ENCODE measurements at regions not wholly inside any gene's neighbourhood (a gene's known extent, or its start where the extent isn't known, plus 50 kb on each side); places are given as distances from the start of the nearest gene placed in this dataset.
"Not testable (repeated sequence)": the region's sequence is repeated elsewhere in the genome, so short reads cannot be mapped to it uniquely, and the experiment has no call there.

DNA sequence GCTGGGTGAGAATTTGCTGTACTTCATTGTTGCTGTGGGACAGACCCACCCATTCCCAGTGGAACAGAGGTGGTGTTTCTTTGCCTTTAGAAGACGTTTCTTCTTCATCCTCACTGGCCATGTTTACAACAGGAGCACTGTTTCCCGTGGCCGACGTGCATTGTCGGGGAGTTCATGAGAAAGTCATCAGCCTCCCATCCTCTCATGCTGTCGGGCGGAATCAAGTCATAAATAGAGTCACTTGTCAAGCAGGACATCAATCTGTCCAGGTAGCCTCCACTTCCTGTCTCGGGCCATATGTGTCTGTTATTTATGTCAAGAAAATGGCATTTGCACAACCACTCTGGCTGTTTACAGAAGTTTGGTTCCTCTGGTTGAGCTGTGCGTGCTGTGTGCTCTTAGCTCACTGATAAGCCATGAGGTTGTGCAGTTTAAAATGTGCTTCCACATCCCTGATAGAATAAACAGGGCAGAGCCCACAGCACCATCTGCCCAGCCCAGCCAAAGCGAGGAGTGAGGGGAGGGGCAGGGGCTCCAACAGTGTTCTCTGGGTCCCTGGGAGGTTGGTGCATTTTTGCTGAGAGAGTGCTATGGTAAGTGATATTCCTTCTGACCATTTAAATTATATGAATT is 401.9 kb upstream of the IRX2 start:
- H3K4me3 ChIP-seq, result no peak overlapping the region
- TF ChIP-seq, protein P1, sequence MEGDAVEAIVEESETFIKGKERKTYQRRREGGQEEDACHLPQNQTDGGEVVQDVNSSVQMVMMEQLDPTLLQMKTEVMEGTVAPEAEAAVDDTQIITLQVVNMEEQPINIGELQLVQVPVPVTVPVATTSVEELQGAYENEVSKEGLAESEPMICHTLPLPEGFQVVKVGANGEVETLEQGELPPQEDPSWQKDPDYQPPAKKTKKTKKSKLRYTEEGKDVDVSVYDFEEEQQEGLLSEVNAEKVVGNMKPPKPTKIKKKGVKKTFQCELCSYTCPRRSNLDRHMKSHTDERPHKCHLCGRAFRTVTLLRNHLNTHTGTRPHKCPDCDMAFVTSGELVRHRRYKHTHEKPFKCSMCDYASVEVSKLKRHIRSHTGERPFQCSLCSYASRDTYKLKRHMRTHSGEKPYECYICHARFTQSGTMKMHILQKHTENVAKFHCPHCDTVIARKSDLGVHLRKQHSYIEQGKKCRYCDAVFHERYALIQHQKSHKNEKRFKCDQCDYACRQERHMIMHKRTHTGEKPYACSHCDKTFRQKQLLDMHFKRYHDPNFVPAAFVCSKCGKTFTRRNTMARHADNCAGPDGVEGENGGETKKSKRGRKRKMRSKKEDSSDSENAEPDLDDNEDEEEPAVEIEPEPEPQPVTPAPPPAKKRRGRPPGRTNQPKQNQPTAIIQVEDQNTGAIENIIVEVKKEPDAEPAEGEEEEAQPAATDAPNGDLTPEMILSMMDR (IDR thresholded peaks at IDR 0.05), result no peak
- TF ChIP-seq POLR2A (IDR thresholded peaks at IDR 0.05) (no peak), EP300 (IDR thresholded peaks at IDR 0.05) (no peak)
- H3K4me1 ChIP-seq, result no peaks in the 10 kb centered on the region
- WGBS, 2 donors, result 49% methylated on average over 10 of the region's 10 CpGs
- no peaks in the 10 kb centered on the region for H3K9me3 ChIP-seq
- DNase-seq (ENCODE audit: low spot score in 2 of 2), result no peak
- H3K36me3 ChIP-seq, result no peaks in the 10 kb centered on the region
- H3K27me3 ChIP-seq, result no peaks in the 10 kb centered on the region
- no peak overlapping the region for H3K27ac ChIP-seq

DNA sequence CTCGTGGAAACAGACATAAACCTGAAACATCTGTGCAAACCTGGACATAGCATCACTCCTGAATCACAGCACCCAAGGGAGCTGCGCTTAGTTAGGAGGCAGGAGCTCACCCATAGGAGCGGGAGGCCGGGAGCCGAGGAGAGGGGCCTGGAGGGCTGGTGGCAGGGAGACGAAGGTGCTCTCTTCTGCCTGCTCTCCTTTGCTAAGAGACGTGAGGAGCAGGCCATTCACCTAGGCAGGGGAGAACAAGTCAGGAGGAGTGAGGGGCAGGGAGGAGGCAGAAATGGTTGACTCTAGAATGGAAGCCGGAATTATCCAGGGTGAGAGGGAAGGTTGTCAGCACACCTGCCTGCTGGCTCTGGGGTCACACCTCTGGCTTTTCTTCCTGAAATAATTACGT is 398.4 kb upstream of the IRX2 start:
- WGBS, 2 donors, result 69 to 73% methylated on average over 9 of the region's 9 CpGs
- Histone ChIP-seq H3K36me3 (no peaks in the 10 kb centered on the region), H3K9me3 (no peaks in the 10 kb centered on the region), H3K4me3 (no peak overlapping the region), H3K27ac (no peak overlapping the region), H3K4me1 (no peaks in the 10 kb centered on the region), H3K27me3 (no peaks in the 10 kb centered on the region)
- DNase-seq (ENCODE audit: low spot score in 2 of 2), result no peak
- TF ChIP-seq EP300 (IDR thresholded peaks at IDR 0.05) (no peak), POLR2A (IDR thresholded peaks at IDR 0.05) (no peak)
- TF ChIP-seq, protein P1 (IDR thresholded peaks at IDR 0.05), result no peak

DNA sequence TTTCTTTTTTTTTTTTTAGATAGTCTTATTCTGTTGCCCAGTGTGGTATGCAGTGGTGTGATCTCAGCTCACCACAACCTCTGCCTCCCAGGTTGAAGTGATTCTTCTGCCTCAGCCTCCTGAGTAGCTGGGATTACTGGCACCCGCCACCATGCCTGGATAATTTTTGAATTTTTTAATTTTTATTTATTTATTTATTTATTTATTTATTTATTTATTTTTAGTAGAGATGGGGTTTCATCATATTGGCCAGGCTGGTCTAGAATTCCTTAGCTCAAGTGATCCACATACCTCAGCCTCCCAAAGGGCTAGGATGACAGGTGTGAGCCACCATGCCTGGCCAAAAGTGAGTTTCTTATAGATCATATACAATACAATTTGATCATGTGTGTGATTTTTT is 395.9 kb upstream of the IRX2 start:
- H3K9me3 ChIP-seq; DNase-seq (ENCODE audit: low spot score in 2 of 2); H3K27ac ChIP-seq; H3K4me1 ChIP-seq; H3K4me3 ChIP-seq; H3K36me3 ChIP-seq; H3K27me3 ChIP-seq: not testable (repeated sequence)
- WGBS, 2 donors, result 83 to 93% methylated on average over 1 of the region's 1 CpG

DNA sequence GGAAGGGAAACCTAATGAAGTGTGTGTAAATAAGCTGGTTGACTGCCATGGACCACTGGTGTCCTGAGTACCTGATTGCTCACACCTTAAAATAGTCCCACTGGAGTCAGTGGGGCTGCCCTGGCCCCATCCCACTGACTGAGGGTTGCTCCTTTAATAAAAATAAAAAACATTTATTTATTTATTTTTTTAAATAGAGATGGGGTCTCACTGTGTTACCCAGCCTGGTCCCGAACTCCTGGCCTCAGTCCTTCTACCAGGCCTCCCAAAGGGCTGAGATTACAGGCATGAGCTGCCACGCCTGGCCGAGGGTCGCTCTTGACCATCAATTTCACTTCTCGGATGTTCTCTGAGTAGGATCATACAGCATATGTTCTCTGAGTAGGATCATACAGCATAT is 394.2 kb upstream of the IRX2 start:
- WGBS, 2 donors, result 84 to 86% methylated on average over 5 of the region's 5 CpGs
- no peaks in the 10 kb centered on the region for H3K27me3 ChIP-seq

DNA sequence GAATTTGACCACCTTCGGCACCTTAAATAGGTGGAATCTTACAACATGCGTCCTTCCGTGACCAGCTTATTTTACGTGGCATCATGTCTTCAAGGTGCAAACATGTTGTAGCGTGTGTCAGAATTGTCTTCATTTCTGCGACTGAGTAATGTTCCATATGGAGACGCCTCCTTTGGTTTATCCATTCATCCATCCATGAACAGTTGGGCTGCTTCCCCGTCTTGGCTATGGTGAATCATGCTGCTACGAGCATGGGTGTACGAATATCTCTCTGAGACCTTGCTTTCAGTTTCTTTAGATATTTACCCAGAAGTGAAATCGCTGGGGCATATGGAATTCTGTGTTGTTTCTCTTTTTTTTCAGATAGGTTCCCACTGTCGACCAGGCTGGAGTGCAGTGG is 391.9 kb upstream of the IRX2 start:
- no peaks in the 10 kb centered on the region for H3K36me3 ChIP-seq
- H3K27ac ChIP-seq, result no peak overlapping the region
- no peak overlapping the region for H3K4me3 ChIP-seq
- no peaks in the 10 kb centered on the region for H3K27me3 ChIP-seq
- TF ChIP-seq EP300 (IDR thresholded peaks at IDR 0.05), result no peak
- no peak for TF ChIP-seq POLR2A (IDR thresholded peaks at IDR 0.05)
- TF ChIP-seq, protein P1 (IDR thresholded peaks at IDR 0.05), result no peak
- no peaks in the 10 kb centered on the region for H3K4me1 ChIP-seq
- H3K9me3 ChIP-seq, result no peaks in the 10 kb centered on the region
- no peak for DNase-seq (ENCODE audit: low spot score in 2 of 2)
- WGBS, 2 donors, result 94% methylated on average over 12 of the region's 12 CpGs

More for the DNA sequence above, 394.2 kb upstream of the IRX2 start:
- Histone ChIP-seq H3K36me3 (no peaks in the 10 kb centered on the region), H3K4me3 (no peak overlapping the region), H3K27ac (no peak overlapping the region), H3K4me1 (no peaks in the 10 kb centered on the region), H3K9me3 (no peaks in the 10 kb centered on the region)
- DNase-seq (ENCODE audit: low spot score in 2 of 2), result no peak
- TF ChIP-seq, protein P1 (IDR thresholded peaks at IDR 0.05), result no peak
- no peak for TF ChIP-seq EP300 (IDR thresholded peaks at IDR 0.05)
- no peak for TF ChIP-seq POLR2A (IDR thresholded peaks at IDR 0.05)

All from tibial nerve (tissue), 4 donors.